SU-DHL-6 (cell line): ENCODE measurements at regions not wholly inside any gene's neighbourhood (a gene's known extent, or its start where the extent isn't known, plus 50 kb on each side); places are given as distances from the start of the nearest gene placed in this dataset.

ENCODE experiments used
- H2AFZ ChIP-seq: fragments of 200-600 bp; sonication (generic); 2 replicates; pipeline ENCODE4 v1.6.1; 2014; ENCODE audit warnings: low read depth, mild to moderate bottlenecking, moderate library complexity, mixed read lengths, antibody characterized with exemption, low read length; ENCODE audit not compliant: severe bottlenecking
- H3F3A ChIP-seq: fragments of 200-600 bp; shearing (Covaris generic); 2 replicates; pipeline ENCODE4 v1.6.0; 2016; ENCODE audit warnings: antibody characterized with exemption, mild to moderate bottlenecking; ENCODE audit not compliant: insufficient read depth
- H3K27ac ChIP-seq: fragments of 200-600 bp; sonication (generic); 2 replicates; pipeline ENCODE4 v1.5.1; 2016; ENCODE audit warnings: low read depth, mild to moderate bottlenecking, low read length, moderate library complexity, mixed read lengths
- H3K27me3 ChIP-seq: fragments of 200-600 bp; sonication (generic), shearing (Covaris generic); 2 replicates; pipeline ENCODE4 v1.6.0; 2014; ENCODE audit warnings: mild to moderate bottlenecking, low read length
- H3K36me3 ChIP-seq: fragments of 200-600 bp; sonication (generic); 2 replicates; pipeline ENCODE4 v1.6.1; 2014; ENCODE audit warnings: mild to moderate bottlenecking, low read length, mixed read lengths
- H3K4me2 ChIP-seq: fragments of 300-600, 200-600 bp; shearing (Covaris generic), sonication (generic); 2 replicates; pipeline ENCODE4 v1.6.0; 2014; ENCODE audit warnings: low read length, low read depth, mild to moderate bottlenecking; ENCODE audit not compliant: poor library complexity, severe bottlenecking
- H3K4me3 ChIP-seq: fragments of 200-600 bp; sonication (generic); 2 replicates; pipeline ENCODE4 v1.5.1; 2014; ENCODE audit warnings: antibody characterized with exemption, low read length, mild to moderate bottlenecking, mixed read lengths; ENCODE audit not compliant: insufficient read depth, poor library complexity, severe bottlenecking
- H3K79me2 ChIP-seq: fragments of 200-600 bp; sonication (generic); 2 replicates; pipeline ENCODE4 v1.6.1; 2014; ENCODE audit warnings: mild to moderate bottlenecking, low read length, moderate library complexity; ENCODE audit not compliant: insufficient read depth
- H3K9ac ChIP-seq: fragments of 200-600 bp; sonication (generic); 2 replicates; pipeline ENCODE4 v1.7.0; 2014; ENCODE audit warnings: mild to moderate bottlenecking, low read length
- H3K9me2 ChIP-seq: fragments of 200-600 bp; sonication (generic); replicated peaks from 2 replicates; pipeline ENCODE4 v1.6.1; 2014; ENCODE audit warnings: low read length; ENCODE audit not compliant: insufficient read depth
- H3K9me3 ChIP-seq: fragments of 200-600 bp; sonication (generic); 2 replicates; pipeline ENCODE4 v1.6.1; 2014; ENCODE audit warnings: low read length, mixed read lengths; ENCODE audit not compliant: insufficient read depth
- H4K20me1 ChIP-seq: fragments of 200-600 bp; sonication (generic); 2 replicates; pipeline ENCODE4 v1.6.1; 2014; ENCODE audit warnings: low read depth, mild to moderate bottlenecking, antibody characterized with exemption, low read length, moderate library complexity, mixed read lengths
- CTCF ChIP-seq: fragments of 200-600 bp; sonication (generic); IDR thresholded peaks from one replicate; pipeline ENCODE4 v1.5.1; 2017; ENCODE audit warnings: antibody characterized with exemption, mild to moderate bottlenecking, low read length, moderate library complexity; ENCODE audit not compliant: insufficient read depth, poor library complexity, severe bottlenecking
- EZH2phosphoT487 ChIP-seq: fragments of 200-600 bp; sonication (generic), shearing (Covaris generic); conservative IDR thresholded peaks from 2 replicates; pipeline ENCODE4 v1.6.1; 2018; ENCODE audit warnings: mild to moderate bottlenecking, antibody characterized with exemption, low read length, moderate library complexity, mixed read lengths

- Histone ChIP-seq H3K27me3 (no peaks in the 10 kb centered on the region), H3K9me3 (no peaks in the 10 kb centered on the region), H3K79me2 (no peaks in the 10 kb centered on the region), H3K9me2 (no peaks in the 10 kb centered on the region), H3K4me2 (no peak overlapping the region), H4K20me1 (no peaks in the 10 kb centered on the region), H3K36me3 (no peaks in the 10 kb centered on the region), H3F3A (no peaks in the 10 kb centered on the region), H3K27ac (no peak overlapping the region), H3K4me3 (no peak overlapping the region), H3K9ac (no peak overlapping the region), H2AFZ (no peak overlapping the region)
- no peak for TF ChIP-seq CTCF
- TF ChIP-seq EZH2phosphoT487 = no peak
Observed at GRCh38 chr12:110971936-110972335, 51.6 kb upstream of the MYL2 start.

- H3F3A ChIP-seq = no peaks in the 10 kb centered on the region
- no peaks in the 10 kb centered on the region for H4K20me1 ChIP-seq
- TF ChIP-seq EZH2phosphoT487 = no peak
- TF ChIP-seq CTCF = no peak
- no peak overlapping the region for H3K9ac ChIP-seq
- no peak overlapping the region for H2AFZ ChIP-seq
- H3K9me2 ChIP-seq = no peaks in the 10 kb centered on the region
- no peaks in the 10 kb centered on the region for H3K9me3 ChIP-seq
- no peaks in the 10 kb centered on the region for H3K36me3 ChIP-seq
- H3K4me3 ChIP-seq = no peak overlapping the region
- H3K79me2 ChIP-seq = no peaks in the 10 kb centered on the region
- H3K27ac ChIP-seq = no peak overlapping the region
- no peaks in the 10 kb centered on the region for H3K27me3 ChIP-seq
- H3K4me2 ChIP-seq = no peak overlapping the region
Observed at GRCh38 chr12:110971189-110971920, 51.0 kb upstream of the MYL2 start.
